ENCODE measurements at regions not wholly inside any gene's neighbourhood (a gene's known extent, or its start where the extent isn't known, plus 50 kb on each side); places are given as distances from the start of the nearest gene placed in this dataset.
"Not testable (repeated sequence)": the region's sequence is repeated elsewhere in the genome, so short reads cannot be mapped to it uniquely, and the experiment has no call there.

DNA sequence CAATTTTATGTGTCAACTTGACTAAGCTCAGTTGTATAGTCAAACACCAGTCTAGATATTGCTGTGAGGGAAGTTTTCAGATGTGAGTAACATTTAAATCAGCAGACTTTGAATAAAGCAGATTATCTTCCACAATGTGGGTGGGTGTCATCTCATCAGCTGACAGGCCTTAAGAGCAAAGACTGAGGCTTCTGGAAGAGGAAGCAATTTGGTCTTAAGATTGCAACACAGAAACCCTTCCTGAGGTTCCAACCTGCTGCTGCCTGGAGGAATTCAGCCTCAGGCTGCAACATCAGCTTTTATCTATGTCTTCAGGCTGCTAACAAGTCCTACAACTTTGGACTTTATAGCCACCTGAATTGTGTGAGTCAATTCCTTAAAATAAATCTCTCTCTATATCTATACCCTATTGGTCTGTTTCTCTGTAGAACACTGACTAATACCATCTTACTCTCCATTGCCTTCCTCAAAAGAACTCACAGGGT, 277.2 kb upstream of the PLET1 start:
- H3K4me3 Mint-ChIP-seq (ENCODE audit: unreplicated experiment) = no peak overlapping the region
- no peak for DNase-seq (ENCODE audit: low spot score)
- peaks cover 13% of the 10 kb centered on the region for H3K4me1 Mint-ChIP-seq (ENCODE audit: low read depth)
- H3K27ac Mint-ChIP-seq (ENCODE audit: unreplicated experiment) = no peak overlapping the region
- H3K9me3 Mint-ChIP-seq (ENCODE audit: low read depth) = no peaks in the 10 kb centered on the region
- peaks cover 37% of the 10 kb centered on the region for H3K27me3 Mint-ChIP-seq (ENCODE audit: low read depth)
- H3K36me3 Mint-ChIP-seq (ENCODE audit: low read depth) = no peaks in the 10 kb centered on the region
- TF ChIP-seq, protein P1, sequence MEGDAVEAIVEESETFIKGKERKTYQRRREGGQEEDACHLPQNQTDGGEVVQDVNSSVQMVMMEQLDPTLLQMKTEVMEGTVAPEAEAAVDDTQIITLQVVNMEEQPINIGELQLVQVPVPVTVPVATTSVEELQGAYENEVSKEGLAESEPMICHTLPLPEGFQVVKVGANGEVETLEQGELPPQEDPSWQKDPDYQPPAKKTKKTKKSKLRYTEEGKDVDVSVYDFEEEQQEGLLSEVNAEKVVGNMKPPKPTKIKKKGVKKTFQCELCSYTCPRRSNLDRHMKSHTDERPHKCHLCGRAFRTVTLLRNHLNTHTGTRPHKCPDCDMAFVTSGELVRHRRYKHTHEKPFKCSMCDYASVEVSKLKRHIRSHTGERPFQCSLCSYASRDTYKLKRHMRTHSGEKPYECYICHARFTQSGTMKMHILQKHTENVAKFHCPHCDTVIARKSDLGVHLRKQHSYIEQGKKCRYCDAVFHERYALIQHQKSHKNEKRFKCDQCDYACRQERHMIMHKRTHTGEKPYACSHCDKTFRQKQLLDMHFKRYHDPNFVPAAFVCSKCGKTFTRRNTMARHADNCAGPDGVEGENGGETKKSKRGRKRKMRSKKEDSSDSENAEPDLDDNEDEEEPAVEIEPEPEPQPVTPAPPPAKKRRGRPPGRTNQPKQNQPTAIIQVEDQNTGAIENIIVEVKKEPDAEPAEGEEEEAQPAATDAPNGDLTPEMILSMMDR (IDR thresholded peaks at IDR 0.05) = no peak

DNA sequence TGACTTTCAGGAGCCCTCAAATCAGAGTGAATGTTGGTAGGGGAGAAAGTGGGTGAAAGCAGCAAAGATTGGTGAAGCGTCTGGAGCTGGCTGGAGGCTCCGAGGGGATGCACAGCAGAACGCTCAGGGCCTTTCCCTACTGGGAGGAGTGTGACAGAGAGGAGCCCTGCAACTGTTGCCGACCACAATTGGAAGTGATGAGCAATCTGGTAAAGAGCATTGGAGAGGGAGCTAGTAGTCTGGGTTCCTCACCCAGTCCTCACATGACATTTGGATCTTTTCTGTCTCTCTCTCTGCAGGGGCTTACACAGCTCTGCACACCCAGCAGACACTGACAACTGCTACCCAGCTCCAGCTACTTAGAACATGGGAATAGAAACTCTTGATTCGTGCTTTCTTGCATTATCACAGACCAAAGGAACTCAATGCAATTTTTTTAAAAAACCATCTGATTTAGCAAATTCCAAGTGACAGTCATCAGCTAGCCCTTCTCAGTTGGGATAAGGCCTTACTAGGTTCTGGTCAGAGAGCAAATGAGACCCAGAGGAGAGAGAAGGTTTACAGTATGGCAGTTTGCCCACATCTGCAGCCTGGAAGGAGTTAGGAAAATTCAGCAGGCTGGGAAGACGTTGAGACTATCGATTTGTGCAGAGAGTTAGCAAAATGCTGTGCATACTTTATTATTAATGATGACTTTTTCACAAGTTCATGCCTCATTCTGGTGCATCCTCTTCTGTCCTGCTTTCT, 278.0 kb upstream of the PLET1 start:
- no peak for DNase-seq (ENCODE audit: low spot score)
- Mint-ChIP-seq H3K4me1 (ENCODE audit: low read depth) (peaks cover 13% of the 10 kb centered on the region), H3K4me3 (ENCODE audit: unreplicated experiment) (no peak overlapping the region), H3K27ac (ENCODE audit: unreplicated experiment) (no peak overlapping the region), H3K27me3 (ENCODE audit: low read depth) (peaks cover 29% of the 10 kb centered on the region), H3K36me3 (ENCODE audit: low read depth) (no peaks in the 10 kb centered on the region), H3K9me3 (ENCODE audit: low read depth) (no peaks in the 10 kb centered on the region)
- TF ChIP-seq, protein P1 (IDR thresholded peaks at IDR 0.05) = no peak

DNA sequence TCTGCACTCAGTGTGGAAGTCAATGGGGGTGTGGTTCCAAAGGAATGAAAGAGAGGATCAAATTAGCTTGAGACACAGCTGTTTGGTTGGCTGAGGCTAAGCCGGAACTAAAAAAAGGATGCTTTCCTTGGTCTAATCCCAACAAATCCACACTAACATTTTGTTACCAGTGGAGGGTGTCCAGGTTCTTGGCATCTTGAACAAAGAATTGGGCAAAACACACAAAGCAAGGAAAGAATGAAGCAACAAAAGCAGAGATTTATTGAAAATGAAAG, 278.6 kb upstream of the PLET1 start:
- not testable (repeated sequence) for H3K4me3 Mint-ChIP-seq (ENCODE audit: unreplicated experiment); DNase-seq (ENCODE audit: low spot score); H3K36me3 Mint-ChIP-seq (ENCODE audit: low read depth); H3K27ac Mint-ChIP-seq (ENCODE audit: unreplicated experiment); H3K9me3 Mint-ChIP-seq (ENCODE audit: low read depth)
- peaks cover 13% of the 10 kb centered on the region for H3K4me1 Mint-ChIP-seq (ENCODE audit: low read depth)
- H3K27me3 Mint-ChIP-seq (ENCODE audit: low read depth) = peaks cover 27% of the 10 kb centered on the region

- H3K27ac Mint-ChIP-seq (ENCODE audit: unreplicated experiment) = no peak overlapping the region
- no peak overlapping the region for H3K4me3 Mint-ChIP-seq (ENCODE audit: unreplicated experiment)
- TF ChIP-seq, protein P1 (IDR thresholded peaks at IDR 0.05) = no peak
- H3K4me1 Mint-ChIP-seq (ENCODE audit: low read depth) = peaks cover 13% of the 10 kb centered on the region
- DNase-seq (ENCODE audit: low spot score) = no peak
- H3K36me3 Mint-ChIP-seq (ENCODE audit: low read depth) = no peaks in the 10 kb centered on the region
- no peaks in the 10 kb centered on the region for H3K9me3 Mint-ChIP-seq (ENCODE audit: low read depth)
- peaks cover 24% of the 10 kb centered on the region for H3K27me3 Mint-ChIP-seq (ENCODE audit: low read depth)
Observed at GRCh38 chr11:112539741-112540140, 279.1 kb upstream of the PLET1 start.

GRCh38 chr11:112540261-112540660, 279.6 kb upstream of the PLET1 start:
- Mint-ChIP-seq H3K27ac (ENCODE audit: unreplicated experiment) (no peak overlapping the region), H3K4me1 (ENCODE audit: low read depth) (peaks cover 13% of the 10 kb centered on the region), H3K9me3 (ENCODE audit: low read depth) (no peaks in the 10 kb centered on the region), H3K4me3 (ENCODE audit: unreplicated experiment) (no peak overlapping the region), H3K36me3 (ENCODE audit: low read depth) (no peaks in the 10 kb centered on the region), H3K27me3 (ENCODE audit: low read depth) (peaks cover 20% of the 10 kb centered on the region)
- no peak for DNase-seq (ENCODE audit: low spot score)
- TF ChIP-seq, protein P1 (IDR thresholded peaks at IDR 0.05) = no peak

All from chondrocyte (in vitro differentiated cells).